ENCODE measurements at regions not wholly inside any gene's neighbourhood (a gene's known extent, or its start where the extent isn't known, plus 50 kb on each side); places are given as distances from the start of the nearest gene placed in this dataset.

- TF ChIP-seq POLR2A (IDR thresholded peaks at IDR 0.05) (no peak), CTCF (IDR thresholded peaks at IDR 0.05) (no peak)
Measured at GRCh38 chr1:58412071-58412580, 134.4 kb downstream of the OMA1 start.

Data from Peyer's patch (tissue), 4 donors.